ENCODE measurements at regions not wholly inside any gene's neighbourhood (a gene's known extent, or its start where the extent isn't known, plus 50 kb on each side); places are given as distances from the start of the nearest gene placed in this dataset.
A peak's percentile ranks its signal among the peaks of the same experiment; 100 is the strongest.

GRCh38 chr21:22791376-22791775, 1793.2 kb downstream of the NCAM2 start:
- no peak overlapping the region for H3K27ac ChIP-seq (replicated peaks)
- H3K4me3 ChIP-seq = no peak overlapping the region
- H3K4me1 ChIP-seq = no peaks in the 10 kb centered on the region
- intact Hi-C loops (cut with micrococcal nuclease) = no loop called here
- H3K36me3 ChIP-seq = no peaks in the 10 kb centered on the region
- TF ChIP-seq CTCF (IDR thresholded peaks at IDR 0.05; ENCODE audit: borderline replicate concordance) = no peak
- H3K27me3 ChIP-seq (ENCODE audit: low read depth) = peaks cover 4% of the 10 kb centered on the region
- no peaks in the 10 kb centered on the region for H3K9me3 ChIP-seq (replicated peaks)
- no peak for DNase-seq

- H3K27me3 ChIP-seq (ENCODE audit: low read depth) = peaks cover 4% of the 10 kb centered on the region
- no peaks in the 10 kb centered on the region for H3K4me1 ChIP-seq
- no peaks in the 10 kb centered on the region for H3K36me3 ChIP-seq
- DNase-seq = no peak
- no peak overlapping the region for H3K27ac ChIP-seq (replicated peaks)
- no peaks in the 10 kb centered on the region for H3K9me3 ChIP-seq (replicated peaks)
- no peak overlapping the region for H3K4me3 ChIP-seq
- intact Hi-C loops (cut with micrococcal nuclease) = no loop called here
- TF ChIP-seq CTCF (IDR thresholded peaks at IDR 0.05; ENCODE audit: borderline replicate concordance) = peak; percentile 86
Observed at GRCh38 chr21:22791986-22792560, 1793.9 kb downstream of the NCAM2 start.

- no peak for TF ChIP-seq CTCF (IDR thresholded peaks at IDR 0.05; ENCODE audit: borderline replicate concordance)
- Histone ChIP-seq H3K27ac (replicated peaks) (no peak overlapping the region), H3K4me3 (no peak overlapping the region), H3K27me3 (ENCODE audit: low read depth) (peaks cover 4% of the 10 kb centered on the region), H3K4me1 (no peaks in the 10 kb centered on the region), H3K36me3 (no peaks in the 10 kb centered on the region), H3K9me3 (replicated peaks) (peaks cover 4% of the 10 kb centered on the region)
- intact Hi-C loops (cut with micrococcal nuclease) = no loop called here
- DNase-seq = no peak
Observed at GRCh38 chr21:22795091-22795490, 1796.9 kb downstream of the NCAM2 start.

- H3K9me3 ChIP-seq (replicated peaks) = peaks cover 4% of the 10 kb centered on the region
- H3K27me3 ChIP-seq (ENCODE audit: low read depth) = peaks cover 4% of the 10 kb centered on the region
- no peaks in the 10 kb centered on the region for H3K4me1 ChIP-seq
- TF ChIP-seq CTCF (IDR thresholded peaks at IDR 0.05; ENCODE audit: borderline replicate concordance) = no peak
- no peak overlapping the region for H3K4me3 ChIP-seq
- DNase-seq = no peak
- H3K36me3 ChIP-seq = no peaks in the 10 kb centered on the region
- intact Hi-C loops (cut with micrococcal nuclease) = no loop called here
- no peak overlapping the region for H3K27ac ChIP-seq (replicated peaks)
Observed at GRCh38 chr21:22795644-22796043, 1797.4 kb downstream of the NCAM2 start.

- Histone ChIP-seq H3K27me3 (ENCODE audit: low read depth) (peaks cover 4% of the 10 kb centered on the region), H3K9me3 (replicated peaks) (peaks cover 4% of the 10 kb centered on the region), H3K4me3 (no peak overlapping the region), H3K4me1 (no peaks in the 10 kb centered on the region), H3K27ac (replicated peaks) (no peak overlapping the region), H3K36me3 (no peaks in the 10 kb centered on the region)
- TF ChIP-seq CTCF (IDR thresholded peaks at IDR 0.05; ENCODE audit: borderline replicate concordance) = no peak
- DNase-seq = no peak
- intact Hi-C loops (cut with micrococcal nuclease) = no loop called here
Observed at GRCh38 chr21:22796147-22796546, 1797.9 kb downstream of the NCAM2 start.

All from left ventricle myocardium inferior (tissue), 1 donor.